LNCaP clone FGC (cell line): ENCODE measurements at regions not wholly inside any gene's neighbourhood (a gene's known extent, or its start where the extent isn't known, plus 50 kb on each side); places are given as distances from the start of the nearest gene placed in this dataset.

ENCODE experiments used
- DNase-seq: peaks from one replicate; pipeline ENCODE4 v3.0.0-alpha.2; 2011; ENCODE audit warnings: low read depth
- H3K4me3 ChIP-seq: 2 replicates; pipeline ENCODE4 v1.5.1; 2011; ENCODE audit warnings: mild to moderate bottlenecking, low read depth, low read length, control low read depth
- TF ChIP-seq, protein P1 (sequence below): IDR thresholded peaks from 2 replicates; pipeline ENCODE4 v1.5.1; 2012; ENCODE audit warnings: mild to moderate bottlenecking; ENCODE audit not compliant: control insufficient read depth, insufficient read depth; ENCODE audit errors: extremely low read depth

DNA sequence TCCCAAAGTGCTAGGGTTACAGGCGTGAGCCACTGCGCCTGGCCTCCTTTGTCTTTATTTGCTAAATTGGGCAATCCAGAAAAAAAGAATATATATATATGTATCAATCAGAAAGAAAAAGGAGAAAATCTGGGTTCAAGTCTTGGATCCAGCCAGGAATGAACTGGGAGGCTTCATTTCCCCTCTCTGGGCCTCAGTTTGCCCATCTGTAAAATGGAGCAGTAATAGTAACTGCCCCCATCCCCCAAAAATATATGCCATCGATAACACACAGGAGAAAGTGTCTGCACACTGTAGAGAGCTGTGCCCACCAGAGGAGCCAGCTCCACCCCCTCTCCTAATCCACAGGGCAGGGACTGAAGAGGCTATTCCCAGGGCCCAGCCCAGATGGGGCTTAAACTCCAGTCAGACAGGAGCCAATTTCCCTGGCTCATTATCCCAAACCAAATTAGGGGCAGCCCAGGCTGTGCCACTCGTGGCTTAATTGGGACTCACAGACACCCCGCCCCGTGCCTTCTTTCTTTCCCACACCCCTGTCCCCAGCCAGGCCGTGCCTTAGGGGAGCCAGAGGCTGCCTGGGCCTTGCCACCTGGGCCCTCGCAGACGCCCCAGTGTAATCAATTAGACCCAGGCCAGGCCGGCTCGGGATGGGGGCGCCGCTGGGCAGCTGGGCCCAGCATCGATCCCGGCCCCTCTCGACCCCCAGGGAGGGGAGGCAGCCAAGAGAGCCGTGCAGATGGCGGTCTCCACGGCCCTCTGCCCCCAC lies 171.5 kb downstream of the MN1 start:
- no peak for DNase-seq
- TF ChIP-seq, protein P1, sequence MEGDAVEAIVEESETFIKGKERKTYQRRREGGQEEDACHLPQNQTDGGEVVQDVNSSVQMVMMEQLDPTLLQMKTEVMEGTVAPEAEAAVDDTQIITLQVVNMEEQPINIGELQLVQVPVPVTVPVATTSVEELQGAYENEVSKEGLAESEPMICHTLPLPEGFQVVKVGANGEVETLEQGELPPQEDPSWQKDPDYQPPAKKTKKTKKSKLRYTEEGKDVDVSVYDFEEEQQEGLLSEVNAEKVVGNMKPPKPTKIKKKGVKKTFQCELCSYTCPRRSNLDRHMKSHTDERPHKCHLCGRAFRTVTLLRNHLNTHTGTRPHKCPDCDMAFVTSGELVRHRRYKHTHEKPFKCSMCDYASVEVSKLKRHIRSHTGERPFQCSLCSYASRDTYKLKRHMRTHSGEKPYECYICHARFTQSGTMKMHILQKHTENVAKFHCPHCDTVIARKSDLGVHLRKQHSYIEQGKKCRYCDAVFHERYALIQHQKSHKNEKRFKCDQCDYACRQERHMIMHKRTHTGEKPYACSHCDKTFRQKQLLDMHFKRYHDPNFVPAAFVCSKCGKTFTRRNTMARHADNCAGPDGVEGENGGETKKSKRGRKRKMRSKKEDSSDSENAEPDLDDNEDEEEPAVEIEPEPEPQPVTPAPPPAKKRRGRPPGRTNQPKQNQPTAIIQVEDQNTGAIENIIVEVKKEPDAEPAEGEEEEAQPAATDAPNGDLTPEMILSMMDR, result no peak
- H3K4me3 ChIP-seq, result no peak overlapping the region

DNA sequence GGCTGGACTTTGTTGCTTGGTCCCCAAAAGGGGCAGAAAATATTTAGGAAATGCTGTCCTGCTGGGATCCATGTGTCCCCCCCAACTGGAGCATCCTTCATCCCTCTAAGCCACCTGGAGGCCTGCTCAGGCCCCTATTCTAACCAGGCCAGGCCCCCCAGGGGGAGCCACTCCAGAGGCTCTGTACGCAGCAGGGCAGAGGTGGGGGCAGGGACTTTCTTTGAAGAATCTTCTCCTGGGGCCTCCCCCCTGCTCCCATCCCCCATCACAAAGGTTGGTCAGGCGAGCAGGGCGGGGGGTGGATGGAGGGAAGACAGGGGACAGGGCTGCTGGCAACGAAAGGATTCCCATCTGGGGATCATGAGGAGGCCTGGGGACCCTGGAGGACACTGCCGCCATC lies 170.8 kb downstream of the MN1 start:
- no peak overlapping the region for H3K4me3 ChIP-seq
- DNase-seq, result no peak
- TF ChIP-seq, protein P1, result no peak

DNA sequence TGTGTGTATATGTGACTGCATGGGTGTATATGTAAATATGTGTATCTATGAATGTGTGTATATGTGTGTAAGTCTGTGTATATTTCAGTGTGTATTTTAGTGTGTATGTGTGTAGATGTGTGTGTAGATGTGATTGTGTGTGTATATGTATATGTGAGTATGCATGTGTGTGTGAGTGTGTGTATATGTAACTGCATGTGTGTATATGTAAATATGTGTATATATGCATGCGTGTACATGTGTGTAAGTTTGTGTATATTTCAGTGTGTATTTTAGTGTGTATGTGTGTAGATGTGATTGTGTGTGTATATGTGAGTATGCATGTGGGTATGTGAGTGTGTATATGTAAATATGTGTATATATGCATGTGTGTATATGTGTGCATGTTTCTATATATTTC lies 169.9 kb downstream of the MN1 start:
- no peak overlapping the region for H3K4me3 ChIP-seq
- TF ChIP-seq, protein P1, result no peak
- no peak for DNase-seq

DNA sequence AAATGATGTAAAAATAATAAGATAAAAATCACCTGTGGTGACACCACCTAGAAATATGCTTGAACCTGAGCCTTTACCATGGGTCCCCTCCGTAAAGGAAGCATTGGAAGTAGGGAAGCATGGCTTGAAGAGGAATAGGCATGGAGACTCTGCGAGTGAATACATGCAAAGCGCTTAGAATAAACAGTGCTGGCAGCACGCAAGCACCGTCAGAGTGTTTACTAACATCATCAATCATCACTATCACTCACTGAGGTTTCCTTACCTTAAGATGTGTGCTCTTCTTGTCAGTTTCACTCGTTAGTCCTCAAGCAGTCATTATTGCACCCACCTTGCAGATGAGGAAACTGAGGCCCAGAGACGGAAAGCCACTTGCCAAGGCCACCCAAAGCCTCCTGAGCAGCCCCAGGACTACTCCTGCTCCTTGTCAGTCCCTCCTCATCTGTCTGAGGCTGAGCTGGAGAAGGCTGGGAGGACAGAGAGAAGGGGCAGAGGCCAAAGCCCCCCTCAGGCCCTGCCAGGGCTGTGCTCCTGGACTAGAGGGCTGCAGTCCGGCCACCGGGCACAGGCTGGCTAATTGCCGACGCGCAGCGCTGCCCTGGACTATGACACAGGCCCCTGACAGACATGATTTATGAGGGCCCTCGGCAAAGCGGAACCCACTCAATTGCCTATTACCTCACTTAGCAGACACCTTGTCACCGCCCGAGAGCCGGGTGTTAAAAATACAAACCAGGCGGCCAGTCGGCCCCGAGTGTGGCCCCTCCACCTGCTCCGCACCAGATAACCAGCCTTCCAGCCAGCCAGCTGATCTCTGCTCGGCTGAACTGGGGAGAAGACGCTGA lies 168.9 kb downstream of the MN1 start:
- DNase-seq, result no peak
- H3K4me3 ChIP-seq, result no peak overlapping the region
- TF ChIP-seq, protein P1, result no peak

DNA sequence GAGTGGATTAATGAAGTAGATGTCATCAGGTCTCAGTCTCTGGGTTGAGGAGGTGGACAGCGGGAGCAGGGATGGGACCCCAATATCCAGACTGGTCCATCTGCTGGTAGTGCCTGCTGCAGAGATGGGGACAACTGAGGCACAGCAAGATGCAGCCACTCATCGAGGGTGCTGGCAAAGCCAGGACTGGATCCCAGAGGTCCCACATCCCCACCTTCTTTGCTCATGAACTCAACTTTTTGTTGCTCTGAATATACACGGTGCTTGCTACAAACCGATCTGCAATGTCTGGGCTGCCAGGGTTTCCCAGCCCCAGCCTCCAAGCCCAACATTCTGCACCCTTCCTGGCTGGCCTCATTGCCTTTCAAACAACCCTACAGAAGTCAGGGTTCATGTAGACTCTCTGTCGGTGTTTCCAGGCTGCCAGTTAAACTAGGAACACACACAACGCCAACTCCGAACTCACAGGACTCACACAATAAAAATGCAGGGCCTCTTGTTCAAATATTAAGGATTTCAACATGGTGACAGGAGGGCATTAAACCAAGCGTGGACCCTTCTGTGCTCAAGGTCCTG lies 168.2 kb downstream of the MN1 start:
- no peak for DNase-seq
- H3K4me3 ChIP-seq, result no peak overlapping the region
- TF ChIP-seq, protein P1, result no peak

DNA sequence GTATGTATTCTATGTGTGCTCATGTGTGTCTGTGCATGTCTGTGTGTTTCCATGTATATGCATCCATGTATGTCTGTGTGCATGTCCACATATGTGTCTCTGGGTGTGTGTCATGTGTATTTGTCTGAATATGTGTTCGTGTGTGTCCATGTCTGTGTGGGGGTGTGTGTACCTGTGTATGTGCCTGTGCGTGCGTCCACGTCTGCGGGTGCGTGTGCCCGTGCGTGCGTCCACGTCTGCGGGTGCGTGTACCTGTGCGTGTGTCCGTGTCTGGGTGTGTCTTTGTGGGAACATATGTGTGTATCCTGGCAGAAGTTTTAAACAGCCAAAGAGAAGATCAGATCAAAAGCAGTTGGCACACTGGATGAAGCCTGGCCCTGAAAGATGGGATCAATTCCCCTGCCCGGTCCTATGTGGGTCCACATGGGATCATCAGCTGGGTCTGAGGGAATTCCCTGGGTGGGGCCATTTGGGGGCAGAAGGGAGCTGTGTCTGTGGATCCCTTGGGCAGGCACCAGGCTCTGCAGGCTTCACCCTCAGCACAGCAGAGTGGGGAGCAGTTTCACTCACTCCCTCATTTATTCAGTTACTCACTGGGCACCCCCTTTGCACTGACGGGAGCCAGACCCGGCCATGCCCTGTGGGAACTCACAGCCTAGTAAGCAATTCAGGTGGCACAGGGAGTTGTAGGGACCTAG lies 167.4 kb downstream of the MN1 start:
- TF ChIP-seq, protein P1, result no peak

More for the DNA sequence above, 167.4 kb downstream of the MN1 start:
- no peak overlapping the region for H3K4me3 ChIP-seq
- no peak for DNase-seq
